NCI-H2107 (cell line): ENCODE measurements at regions not wholly inside any gene's neighbourhood (a gene's known extent, or its start where the extent isn't known, plus 50 kb on each side); places are given as distances from the start of the nearest gene placed in this dataset.

Experiments
- DNase-seq: peaks from one replicate; lab custom pipeline; 2025; lab: John Stamatoyannopoulos, UW

- DNase-seq, result no peak
Measured at GRCh38 chr4:124469981-124470380, 242.6 kb downstream of the ANKRD50 start.

GRCh38 chr4:124478470-124478869 lies 234.1 kb downstream of the ANKRD50 start:
- no peak for DNase-seq

DNA sequence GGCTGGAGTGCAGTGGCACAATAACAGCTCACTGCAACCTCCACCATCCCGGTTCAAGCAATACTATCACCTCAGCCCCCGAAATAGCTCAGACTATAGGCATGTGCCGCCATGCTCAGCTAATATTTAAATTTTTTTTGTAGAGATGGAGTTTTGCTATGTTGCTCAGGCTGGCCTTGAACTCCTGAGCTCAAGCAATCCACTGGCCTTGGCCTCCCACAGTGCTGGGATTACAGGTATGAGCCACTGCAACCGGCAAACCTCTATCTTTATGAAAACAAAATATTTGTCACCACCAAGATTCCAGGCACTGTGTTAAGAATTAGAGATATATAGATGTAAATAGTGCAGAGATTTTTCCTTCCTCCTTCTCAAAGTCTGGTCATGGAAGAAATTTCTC lies 232.5 kb downstream of the ANKRD50 start:
- no peak for DNase-seq

GRCh38 chr4:124481123-124481522 lies 231.4 kb downstream of the ANKRD50 start:
- DNase-seq, result no peak

DNA sequence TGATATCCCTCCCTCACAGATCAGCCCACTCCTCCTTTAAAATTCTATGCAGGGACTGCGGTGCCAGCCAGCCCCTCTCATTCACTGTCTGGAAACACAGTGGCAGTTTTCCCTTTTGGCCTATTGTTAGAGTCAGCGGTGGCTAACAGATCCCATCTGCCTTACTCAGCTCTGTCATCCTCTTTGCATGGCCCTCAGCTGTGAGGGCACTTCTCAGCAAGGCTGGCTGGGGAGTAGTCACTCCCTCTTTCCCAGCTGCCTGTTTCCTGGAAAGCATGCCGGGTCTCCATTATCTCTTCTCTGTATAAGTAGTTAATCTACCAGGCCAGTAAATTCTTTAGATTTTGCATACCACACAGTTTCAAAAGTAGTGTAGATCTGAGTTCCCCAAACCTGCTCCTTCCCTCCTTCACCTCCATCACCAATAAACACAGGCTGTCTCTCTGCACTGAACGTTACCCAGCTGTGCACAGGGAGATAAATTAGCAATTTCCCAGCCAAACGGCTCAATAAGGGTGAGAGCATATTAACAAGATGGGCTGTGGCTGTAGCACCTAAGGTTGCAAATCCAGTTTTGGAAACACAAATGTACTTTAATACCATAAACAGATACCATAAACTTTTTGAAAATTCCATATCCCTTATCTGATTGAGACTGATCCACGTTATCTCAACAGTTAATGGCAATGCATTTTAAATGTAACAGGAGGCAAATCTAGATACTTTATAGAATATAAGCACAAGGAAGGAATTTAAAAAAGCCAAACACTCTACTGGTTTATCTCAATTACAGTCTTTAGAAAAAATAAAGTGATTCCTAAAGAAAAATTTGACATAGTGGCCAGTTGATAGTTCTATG lies 229.3 kb downstream of the ANKRD50 start:
- DNase-seq, result no peak

- no peak for DNase-seq
Measured at GRCh38 chr4:124484008-124484407, 228.5 kb downstream of the ANKRD50 start.

DNA sequence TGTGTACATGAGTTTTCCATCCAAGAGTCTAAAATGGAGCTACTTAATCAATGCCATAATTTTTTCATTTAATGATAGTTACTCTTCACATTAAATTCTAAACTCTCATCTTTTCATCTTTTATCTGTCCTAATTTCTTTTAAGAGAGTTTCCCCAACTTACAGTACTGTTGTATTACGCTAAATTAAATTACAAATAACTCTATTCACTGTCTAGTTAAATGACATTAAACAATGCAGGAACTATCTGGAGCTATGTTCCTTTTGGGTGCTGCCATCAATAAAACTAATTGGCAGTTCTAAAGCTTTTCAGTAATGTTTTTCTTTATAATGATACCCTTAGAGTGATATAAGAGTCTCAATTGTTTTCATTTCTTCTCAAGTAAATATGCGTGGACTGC lies 227.6 kb downstream of the ANKRD50 start:
- DNase-seq, result no peak

DNA sequence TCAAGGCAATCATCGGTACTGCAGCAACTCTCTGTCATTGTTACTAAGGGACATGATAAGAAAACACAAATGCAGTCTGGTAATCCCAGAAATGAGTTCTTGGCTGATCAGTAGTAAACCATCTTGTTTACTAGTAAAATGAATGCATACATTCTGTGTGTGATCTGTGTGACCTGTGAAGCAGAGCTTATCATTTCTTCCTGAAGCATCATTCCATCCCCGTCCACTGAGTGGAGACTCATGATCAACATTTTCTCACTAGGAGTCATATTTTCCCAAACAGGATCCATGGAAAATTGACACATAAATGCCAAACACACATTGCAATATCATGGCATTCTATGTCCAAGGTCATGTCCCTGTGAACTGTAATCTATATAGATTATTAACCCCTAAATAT lies 226.1 kb downstream of the ANKRD50 start:
- no peak for DNase-seq

DNA sequence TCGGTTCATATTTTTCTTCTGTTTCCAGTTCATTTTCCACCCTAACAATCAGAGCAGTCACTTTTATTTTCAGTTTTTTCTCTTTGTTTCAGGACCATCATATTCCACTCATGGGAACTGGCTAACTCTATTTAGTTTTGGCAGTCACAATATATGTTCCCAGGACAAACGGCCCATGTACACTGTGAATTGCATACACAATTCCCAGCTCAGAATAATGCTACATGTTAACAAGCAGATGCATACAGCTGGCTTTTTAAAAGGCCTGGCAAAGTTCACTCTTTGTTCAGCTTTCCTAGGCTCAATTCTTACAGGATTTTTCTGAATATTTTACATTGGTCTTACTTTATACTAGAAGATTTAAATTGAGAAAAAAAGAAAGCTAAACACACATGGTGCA lies 224.9 kb downstream of the ANKRD50 start:
- no peak for DNase-seq

DNA sequence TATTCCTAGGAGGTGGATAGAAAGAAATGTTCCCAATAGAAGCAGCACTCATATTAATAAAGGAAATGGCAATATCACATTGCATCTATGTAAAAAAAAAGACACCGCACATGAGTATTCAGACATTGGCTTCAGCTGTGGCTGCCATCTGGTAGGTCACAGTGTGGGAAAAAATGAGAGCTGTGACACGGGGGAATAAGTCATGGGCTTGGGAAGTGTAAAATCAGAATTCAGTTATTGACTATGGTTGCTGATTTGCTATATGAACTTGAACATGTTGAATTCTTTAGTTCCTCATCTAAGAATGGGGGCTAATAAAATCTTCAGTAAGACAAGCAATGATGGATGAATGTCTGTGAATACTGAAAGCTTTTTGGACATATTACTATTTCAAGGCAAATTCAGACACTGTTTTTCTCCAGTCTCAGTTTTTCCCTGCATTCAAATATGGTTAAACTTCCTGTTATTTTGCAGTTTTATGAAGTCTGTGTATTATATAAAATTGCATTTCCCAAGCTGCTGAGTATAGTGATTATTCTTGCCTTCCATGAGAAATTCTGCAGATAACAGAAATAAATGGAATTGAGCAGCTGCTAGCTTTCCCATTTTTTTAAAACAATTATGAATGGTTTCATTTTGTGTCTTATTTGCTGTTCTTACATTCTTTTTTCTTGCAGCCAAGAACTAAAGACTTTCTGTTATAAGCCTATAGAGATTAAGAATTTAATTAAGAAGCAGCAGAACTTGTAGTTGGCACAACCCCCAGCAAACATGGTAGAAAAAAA lies 221.0 kb downstream of the ANKRD50 start:
- no peak for DNase-seq

DNA sequence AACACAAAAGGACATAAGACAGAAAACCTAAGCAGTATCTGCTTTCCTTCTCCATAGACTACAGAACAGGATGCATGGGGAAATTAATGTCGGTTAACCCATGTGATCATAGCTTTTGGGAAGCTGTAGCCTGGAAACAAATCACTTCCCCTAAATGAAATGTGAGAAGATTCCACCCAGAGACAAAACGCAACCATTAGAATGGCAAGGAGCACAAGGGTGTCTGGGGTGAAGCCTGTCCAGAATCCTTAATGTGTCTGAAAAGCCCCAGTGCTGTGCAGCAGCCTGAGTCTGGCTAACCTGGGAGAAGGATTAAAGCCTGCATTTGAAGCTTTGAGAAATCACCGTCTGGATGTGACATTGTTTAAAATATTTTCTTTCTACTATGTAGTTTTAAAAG lies 213.3 kb downstream of the ANKRD50 start:
- DNase-seq, result no peak

DNA sequence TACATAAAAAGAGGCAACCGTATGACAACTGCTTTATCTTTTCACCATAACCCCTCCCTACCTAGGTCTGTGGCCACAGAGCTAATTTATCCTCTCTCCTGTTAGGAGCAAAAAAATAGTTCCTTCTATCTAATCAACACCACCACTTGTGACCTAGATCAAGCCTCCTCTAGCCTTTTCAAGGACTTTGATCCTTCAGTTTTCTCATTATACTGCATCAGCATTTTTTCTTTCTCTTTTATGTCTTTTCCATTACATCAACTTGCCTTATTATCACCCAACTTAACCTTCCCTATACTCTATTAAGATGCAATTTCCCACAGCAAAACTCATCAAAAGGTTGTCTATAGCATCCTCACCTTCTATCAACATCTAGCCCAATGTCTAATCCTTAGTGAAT lies 211.0 kb downstream of the ANKRD50 start:
- no peak for DNase-seq

GRCh38 chr4:124504431-124504830 lies 208.1 kb downstream of the ANKRD50 start:
- no peak for DNase-seq

- no peak for DNase-seq
Measured at GRCh38 chr4:124505211-124505610, 207.3 kb downstream of the ANKRD50 start.

DNA sequence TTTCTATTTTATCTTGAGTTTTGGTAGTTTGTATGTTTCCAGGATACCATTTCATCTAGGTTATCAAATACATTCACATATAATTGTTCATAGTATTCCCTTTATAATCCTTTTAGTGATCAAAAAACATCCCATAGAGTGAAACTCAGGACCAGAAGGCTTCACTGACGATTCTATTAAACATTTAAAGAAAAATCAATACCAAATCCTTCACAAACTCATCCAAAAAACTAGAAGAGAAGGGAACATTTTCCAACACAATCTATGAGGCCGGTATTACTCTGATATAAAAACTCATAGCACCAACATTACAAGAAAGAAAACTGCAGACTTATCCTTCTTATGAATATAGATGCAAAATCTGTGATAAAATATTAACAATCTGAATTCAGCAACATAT lies 203.4 kb downstream of the ANKRD50 start:
- DNase-seq, result no peak

DNA sequence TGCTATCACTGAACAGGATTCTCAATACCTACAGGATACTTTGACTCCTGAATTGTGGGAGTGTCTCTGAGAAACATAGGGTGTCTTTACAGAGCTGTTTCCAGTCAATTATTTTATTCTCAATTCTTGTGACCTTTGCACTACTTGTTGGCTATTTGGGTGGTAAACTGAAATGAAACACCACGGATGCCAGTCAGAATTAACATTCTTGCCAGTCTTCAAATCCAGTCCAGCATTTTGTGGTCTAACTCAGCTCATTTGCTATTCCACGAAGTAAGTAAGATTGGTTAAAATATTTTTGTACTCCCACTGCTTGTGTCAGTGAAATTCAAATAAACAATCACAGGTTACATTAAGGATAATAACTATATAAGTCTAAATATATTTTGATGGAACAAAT lies 197.9 kb downstream of the ANKRD50 start:
- no peak for DNase-seq

DNA sequence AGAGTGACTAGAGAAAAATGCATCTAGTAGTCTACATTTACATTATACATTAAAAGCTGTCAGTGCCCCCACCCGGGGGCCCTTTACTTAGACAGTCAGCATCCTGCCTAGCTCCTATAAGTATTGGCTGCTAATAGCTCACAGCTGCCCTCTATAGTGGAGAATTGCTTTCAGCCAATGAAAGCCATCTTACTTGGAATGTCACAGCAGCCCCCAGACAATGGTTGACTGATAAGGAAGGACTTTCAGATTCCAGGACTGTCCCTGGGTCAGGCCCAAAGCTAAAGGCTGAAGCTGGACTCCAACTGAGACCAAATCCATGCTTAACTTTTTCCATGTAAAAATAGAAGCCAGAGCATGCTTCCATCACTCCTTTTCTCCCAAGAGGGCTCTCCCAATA lies 196.9 kb downstream of the ANKRD50 start:
- no peak for DNase-seq

DNA sequence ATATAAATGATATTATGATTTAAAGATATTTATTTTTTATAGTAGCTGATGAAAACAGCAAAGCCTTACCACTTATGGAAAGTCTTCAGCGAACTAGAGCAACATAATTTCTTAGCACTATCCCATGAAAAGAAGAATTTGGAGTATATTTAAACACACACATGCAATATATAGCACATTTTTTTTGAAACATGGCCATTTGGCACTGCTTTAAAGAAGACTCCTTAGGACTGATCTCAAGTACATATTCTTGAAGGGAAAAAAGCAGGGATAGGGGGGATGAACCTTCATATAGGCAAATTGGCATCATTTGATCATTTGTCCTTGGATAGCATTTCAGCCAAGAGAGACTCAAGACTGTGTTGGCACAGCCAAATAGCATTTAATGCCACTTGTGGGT lies 193.3 kb downstream of the ANKRD50 start:
- DNase-seq, result no peak

- DNase-seq, result no peak
Measured at GRCh38 chr4:124523816-124524215, 188.7 kb downstream of the ANKRD50 start.

DNA sequence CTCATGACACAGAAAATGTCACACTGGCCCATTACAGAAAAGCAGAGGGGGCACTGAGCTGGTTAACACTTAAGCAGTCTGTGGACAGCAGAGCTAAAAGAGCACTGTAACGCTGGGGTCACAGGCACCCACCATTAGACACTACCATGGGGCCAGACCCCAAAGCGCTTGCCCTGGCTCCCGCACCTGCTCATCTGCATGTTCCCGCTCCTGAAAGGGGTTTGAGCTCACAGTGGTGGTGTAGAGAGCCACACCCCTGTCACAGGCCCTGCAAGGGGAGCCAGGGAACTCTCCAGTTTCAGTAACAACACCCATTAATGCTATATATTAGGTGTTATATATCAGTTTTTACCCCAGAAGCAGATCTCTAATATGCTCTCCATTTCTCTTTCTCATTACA lies 187.0 kb downstream of the ANKRD50 start:
- no peak for DNase-seq

- DNase-seq, result no peak
Measured at GRCh38 chr4:124526331-124526730, 186.2 kb downstream of the ANKRD50 start.

GRCh38 chr4:124526769-124527168 lies 185.8 kb downstream of the ANKRD50 start:
- no peak for DNase-seq

DNA sequence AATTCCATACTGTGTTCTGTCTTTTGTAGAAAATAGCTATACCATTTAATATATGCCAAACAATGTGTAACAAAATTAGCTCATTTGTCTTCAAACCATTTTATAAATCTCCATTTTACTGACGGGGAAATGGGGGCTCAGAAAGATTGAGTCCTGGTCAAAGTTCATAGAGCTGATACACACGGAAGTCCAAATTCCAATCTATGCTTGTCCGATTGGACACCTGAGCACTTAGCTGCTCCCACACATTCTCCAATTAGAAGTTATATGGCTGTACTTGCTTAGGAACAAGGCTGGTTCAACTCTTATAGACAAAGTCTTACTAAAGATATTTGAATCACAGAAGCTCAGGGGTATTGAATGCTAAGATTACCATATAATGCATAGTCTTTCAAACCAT lies 185.2 kb downstream of the ANKRD50 start:
- DNase-seq, result no peak
